NCI-H82 treated with DMSO at 0.1 percent for 48 hours (cell line): ENCODE measurements at regions not wholly inside any gene's neighbourhood (a gene's known extent, or its start where the extent isn't known, plus 50 kb on each side); places are given as distances from the start of the nearest gene placed in this dataset.

Experiments
- DNase-seq: peaks from one replicate; lab custom pipeline; 2025; ENCODE audit not compliant: unreplicated experiment; lab: John Stamatoyannopoulos, UW

GRCh38 chr10:111261081-111261615 lies 184.3 kb downstream of the ADRA2A start:
- DNase-seq: no peak

DNA sequence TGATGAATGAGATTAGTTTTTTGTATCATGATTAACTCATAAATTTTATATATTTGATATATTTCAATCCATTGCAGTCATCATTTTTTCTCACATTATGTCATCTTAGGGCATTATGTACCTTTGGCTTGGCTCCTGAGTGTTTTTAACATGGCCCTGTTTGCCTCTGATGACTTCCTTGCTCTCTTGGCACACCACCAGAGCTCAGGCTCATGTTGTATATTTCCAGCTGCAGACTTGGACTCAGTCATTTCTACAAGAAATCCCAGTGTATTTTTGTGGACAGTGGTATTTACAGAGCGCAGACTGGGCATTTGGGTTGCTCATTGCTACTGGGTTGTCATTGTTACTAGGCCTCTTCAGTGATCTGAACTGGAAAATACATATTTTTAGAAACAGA lies 188.5 kb downstream of the ADRA2A start:
- DNase-seq: no peak

DNA sequence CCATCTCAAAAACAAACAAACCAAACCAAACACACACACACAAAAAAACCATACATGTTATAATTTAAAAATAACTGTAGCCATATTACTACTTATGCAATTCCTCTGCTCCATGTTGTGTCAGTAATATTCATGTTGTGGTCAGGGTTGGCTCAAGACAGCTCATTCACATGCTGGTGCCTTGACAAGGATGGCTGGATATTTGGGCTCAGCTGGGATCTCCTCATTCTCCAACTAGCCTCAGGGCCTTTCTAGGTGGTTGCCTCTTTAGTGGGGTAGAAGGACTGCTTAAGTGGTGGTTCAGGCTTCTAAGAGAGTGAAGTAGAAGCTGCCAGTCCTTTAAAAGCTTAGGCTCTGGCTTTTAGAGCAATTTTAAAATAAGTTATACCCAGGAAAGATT lies 189.3 kb downstream of the ADRA2A start:
- no peak for DNase-seq

DNA sequence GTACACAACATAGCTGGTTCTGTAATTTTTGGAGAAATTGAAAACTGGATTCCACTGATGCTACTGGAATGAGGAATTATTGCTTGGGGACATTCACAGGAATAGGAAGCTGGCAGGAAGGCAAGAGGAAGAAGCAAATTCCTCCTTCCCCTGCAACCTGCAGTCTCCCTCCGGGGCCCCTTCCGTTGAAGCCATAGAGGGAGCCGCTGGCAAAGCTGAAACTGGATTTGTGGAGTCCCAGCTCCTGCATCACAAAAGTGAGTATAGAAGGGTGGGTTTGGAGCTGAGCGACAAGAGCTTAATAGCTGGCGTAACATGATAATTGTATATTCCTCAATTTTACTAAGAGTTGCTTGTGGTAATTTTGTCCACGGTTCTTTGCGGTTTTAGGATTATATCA lies 190.8 kb downstream of the ADRA2A start:
- DNase-seq: no peak

DNA sequence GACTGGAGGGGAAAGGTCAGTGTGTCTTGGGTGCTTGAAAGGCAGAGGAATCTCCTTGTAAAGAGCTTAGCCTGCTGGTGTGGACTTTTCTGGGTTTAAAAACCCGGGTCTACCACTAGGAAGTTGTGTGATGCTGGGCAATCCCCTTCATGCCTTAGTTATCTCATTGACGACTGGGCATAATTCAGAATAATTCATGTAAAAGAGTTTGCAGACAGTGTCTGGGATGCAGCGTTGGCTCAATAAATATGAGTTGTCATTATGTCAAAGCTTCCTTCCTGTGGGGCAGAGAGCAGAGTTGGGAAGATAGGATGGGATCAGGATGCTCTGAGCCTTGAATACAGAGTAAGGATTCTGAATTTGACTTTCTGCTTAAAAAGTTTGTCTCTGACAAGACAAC lies 196.4 kb downstream of the ADRA2A start:
- DNase-seq: no peak

GRCh38 chr10:111273635-111274034 lies 196.8 kb downstream of the ADRA2A start:
- DNase-seq: no peak

DNA sequence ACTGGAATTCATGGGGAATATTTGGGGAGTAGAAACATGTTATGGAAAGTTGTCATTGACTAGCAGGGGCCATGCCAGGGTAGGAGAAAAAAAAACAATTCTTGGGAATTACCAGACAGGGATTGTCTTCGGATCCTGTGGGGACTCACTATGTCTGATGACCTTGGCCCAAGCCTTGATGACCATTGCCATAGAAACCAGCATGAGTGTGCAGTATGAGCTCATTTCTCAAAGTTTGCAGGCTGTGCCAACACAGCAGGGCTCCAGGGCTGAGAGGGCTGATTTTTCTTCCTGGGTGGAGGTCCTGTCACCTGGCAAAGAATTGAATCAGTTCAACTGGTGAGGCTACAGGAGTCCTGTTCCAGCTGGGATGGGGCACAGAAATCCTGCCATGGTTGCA lies 198.3 kb downstream of the ADRA2A start:
- DNase-seq: no peak

GRCh38 chr10:111277661-111278060 lies 200.8 kb downstream of the ADRA2A start:
- no peak for DNase-seq

DNA sequence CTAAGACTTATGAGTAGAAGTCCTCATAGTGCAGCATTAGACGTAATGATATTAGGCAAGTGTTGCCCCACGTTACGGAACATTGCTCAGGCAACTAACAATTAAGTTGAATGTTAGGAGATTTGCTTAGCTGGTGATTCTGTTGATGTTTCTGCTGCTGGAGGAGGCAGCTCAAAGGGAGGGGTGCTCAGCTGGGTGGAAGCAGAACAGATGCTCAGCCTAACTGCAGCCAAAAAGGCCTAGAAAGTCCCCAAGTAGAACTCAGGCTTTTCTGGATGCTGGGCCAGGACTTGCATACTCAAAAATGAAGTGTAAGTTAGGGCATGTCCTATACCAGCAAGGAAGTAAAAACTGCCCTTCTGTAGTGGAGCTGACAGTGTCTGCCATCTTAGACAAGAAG lies 201.4 kb downstream of the ADRA2A start:
- DNase-seq: no peak

GRCh38 chr10:111281516-111281915 lies 204.7 kb downstream of the ADRA2A start:
- DNase-seq: no peak

DNA sequence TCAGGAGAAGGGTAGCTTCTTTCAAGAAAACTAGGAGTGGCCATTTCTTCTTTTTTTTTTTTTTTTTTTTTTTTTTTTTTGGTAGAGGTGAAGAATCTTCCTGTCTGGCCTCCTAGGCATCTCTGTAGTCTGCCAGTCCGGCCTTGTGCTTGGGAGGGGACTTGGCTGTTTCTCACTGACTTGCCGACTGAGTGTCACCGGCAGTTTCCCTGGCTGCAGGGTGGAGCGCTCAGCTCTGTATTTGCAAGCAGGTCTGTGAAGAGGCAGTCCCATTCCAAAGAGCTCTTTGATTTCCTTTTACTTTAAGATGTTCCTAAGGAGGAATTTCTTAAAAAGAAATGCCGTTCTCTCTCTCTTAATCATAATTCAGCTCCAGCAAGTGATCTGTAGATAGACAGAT lies 212.6 kb downstream of the ADRA2A start:
- no peak for DNase-seq

- no peak for DNase-seq
Observed at GRCh38 chr10:111290649-111291048, 213.8 kb downstream of the ADRA2A start.

DNA sequence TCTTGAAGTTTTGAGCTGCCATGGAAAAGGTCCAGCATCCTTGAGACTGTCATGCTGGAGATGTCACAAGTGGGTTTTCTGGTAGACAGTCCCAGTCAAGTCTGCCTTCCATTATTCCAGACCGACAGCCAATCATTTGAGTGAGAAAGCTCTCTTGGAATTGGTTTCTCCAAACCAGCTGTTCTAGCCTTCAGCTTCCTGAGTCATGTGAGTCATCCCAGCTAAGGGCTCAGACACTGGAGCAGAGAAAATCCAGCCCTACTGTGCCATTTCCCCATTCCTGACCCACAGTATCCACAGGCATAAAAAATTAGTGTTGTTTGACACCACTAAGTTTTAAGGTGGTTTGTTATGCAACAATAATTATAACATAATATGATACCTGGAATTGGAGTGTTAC lies 219.0 kb downstream of the ADRA2A start:
- no peak for DNase-seq

GRCh38 chr10:111297351-111297848 lies 220.6 kb downstream of the ADRA2A start:
- no peak for DNase-seq

DNA sequence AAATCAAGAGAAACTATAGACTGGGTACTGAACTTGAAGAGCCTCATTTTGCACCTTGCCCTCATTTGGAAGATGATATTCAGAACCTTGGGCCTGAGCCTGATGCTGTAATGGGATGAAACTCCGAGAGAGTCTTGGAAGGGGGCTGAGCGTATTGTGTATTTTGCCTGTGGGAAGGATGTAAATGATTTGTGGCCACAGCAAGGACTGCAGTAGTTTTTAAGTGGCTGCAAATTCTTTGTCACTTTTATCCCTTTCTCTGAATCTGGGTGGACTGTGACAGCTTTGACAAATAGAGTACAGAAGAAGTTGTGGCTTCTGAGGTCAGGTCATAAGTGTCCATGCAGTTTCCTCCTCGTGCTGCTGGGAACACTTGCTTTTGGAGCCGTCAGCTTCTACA lies 221.2 kb downstream of the ADRA2A start:
- no peak for DNase-seq

GRCh38 chr10:111299037-111299436 lies 222.2 kb downstream of the ADRA2A start:
- no peak for DNase-seq

- DNase-seq: no peak
Observed at GRCh38 chr10:111303887-111304286, 227.1 kb downstream of the ADRA2A start.

GRCh38 chr10:111316722-111317212 lies 239.9 kb downstream of the ADRA2A start:
- DNase-seq: no peak

DNA sequence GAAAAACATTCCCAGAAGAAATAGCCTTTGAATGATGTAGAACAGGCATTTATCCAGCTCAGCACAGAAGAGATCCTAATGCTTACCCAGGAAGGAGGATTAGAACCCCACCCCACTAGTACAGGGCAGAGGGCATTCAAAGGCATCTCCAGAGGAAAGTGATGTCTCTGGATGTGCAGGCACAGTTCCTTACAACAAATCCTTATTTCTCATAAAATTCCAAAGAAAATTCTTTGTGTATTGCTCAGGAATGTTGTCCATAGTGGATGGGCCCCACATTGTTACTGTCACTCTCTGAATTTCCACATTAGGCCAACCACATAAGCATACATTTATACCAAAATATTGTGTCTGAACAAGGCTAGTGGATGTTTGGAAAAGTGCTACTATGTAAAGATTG lies 243.0 kb downstream of the ADRA2A start:
- no peak for DNase-seq

- peak; percentile 23 for DNase-seq
Observed at GRCh38 chr10:111323389-111323966, 246.6 kb downstream of the ADRA2A start.

GRCh38 chr10:111332174-111332573 lies 255.3 kb downstream of the ADRA2A start:
- DNase-seq: peak; percentile 89

DNA sequence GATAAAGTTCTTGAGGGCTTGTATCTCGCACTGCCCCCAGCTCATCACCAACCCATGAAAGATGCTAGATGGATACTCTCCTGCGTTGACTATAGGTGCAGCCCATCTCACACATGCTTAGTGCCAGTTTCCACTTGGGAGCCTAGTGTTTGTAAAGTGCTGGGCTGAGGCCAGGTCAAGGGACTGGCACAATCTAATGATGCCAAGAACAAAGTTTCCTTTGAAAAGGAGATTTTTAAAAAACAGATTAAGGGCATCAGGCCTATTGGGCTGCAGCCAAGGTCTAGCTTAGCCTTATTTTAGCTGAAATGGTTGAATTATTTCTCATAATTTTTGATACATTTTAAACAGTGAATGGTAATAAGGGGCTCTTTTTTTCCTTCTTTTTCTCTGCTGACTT lies 259.0 kb downstream of the ADRA2A start:
- no peak for DNase-seq

DNA sequence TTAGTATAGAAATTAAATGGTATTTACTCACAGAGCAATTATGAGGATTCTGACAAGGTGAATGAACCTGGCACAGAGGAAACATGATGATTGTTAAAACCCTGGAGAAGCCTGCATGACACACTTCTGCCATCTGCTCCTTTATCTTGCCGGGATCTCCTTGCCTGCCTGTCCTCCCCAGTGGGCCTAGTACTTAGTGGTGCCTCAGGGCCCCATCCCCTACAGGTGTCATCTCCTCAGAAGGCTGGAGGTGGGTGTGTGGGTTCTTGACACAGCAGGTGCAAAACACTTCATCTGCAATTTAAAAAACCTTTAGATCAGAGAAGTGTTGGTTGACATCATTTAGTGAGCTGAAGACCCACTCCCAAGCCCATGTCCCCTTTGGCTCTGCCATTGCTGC lies 261.2 kb downstream of the ADRA2A start:
- DNase-seq: no peak
